ENCODE measurements at regions not wholly inside any gene's neighbourhood (a gene's known extent, or its start where the extent isn't known, plus 50 kb on each side); places are given as distances from the start of the nearest gene placed in this dataset.

DNA sequence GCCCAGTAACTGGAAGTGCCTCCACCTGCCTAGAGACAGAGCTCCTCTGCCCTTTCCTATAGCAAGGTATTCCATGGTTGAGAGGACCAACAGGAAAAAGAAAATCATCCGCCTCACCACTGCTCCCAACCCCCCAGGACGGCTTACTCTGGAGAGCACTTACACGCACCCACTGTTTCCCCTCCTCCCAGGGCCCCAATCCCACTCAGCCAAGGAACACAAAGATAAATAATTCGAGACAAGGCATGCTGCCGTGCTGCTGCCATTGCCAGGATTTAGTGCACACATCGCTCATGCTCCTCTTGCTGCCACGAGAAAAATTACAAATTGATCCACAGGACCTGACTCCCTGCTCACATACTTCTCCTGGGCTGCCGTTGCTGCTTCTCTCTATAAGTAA, 516.6 kb downstream of the BUD13 start:
- no peaks in the 10 kb centered on the region for H3K27me3 Mint-ChIP-seq (ENCODE audit: unreplicated experiment)
- H3K4me3 Mint-ChIP-seq (ENCODE audit: unreplicated experiment), result no peak overlapping the region
- DNase-seq, result no peak
- H3K9me3 Mint-ChIP-seq (ENCODE audit: unreplicated experiment), result no peaks in the 10 kb centered on the region
- H3K4me1 Mint-ChIP-seq (ENCODE audit: low read depth, unreplicated experiment), result peaks cover 10% of the 10 kb centered on the region
- no peak for TF ChIP-seq CTCF (IDR thresholded peaks at IDR 0.05; ENCODE audit: partially characterized antibody, unreplicated experiment)
- H3K27ac Mint-ChIP-seq (ENCODE audit: unreplicated experiment), result no peak overlapping the region
- no peaks in the 10 kb centered on the region for H3K36me3 Mint-ChIP-seq (ENCODE audit: unreplicated experiment)

- Mint-ChIP-seq H3K9me3 (ENCODE audit: unreplicated experiment) (no peaks in the 10 kb centered on the region), H3K27ac (ENCODE audit: unreplicated experiment) (no peak overlapping the region), H3K27me3 (ENCODE audit: unreplicated experiment) (no peaks in the 10 kb centered on the region), H3K4me3 (ENCODE audit: unreplicated experiment) (no peak overlapping the region), H3K36me3 (ENCODE audit: unreplicated experiment) (no peaks in the 10 kb centered on the region), H3K4me1 (ENCODE audit: low read depth, unreplicated experiment) (peaks cover 4% of the 10 kb centered on the region)
- DNase-seq, result no peak
- no peak for TF ChIP-seq CTCF (IDR thresholded peaks at IDR 0.05; ENCODE audit: partially characterized antibody, unreplicated experiment)
Observed at GRCh38 chr11:116255321-116255953, 517.4 kb downstream of the BUD13 start.

DNA sequence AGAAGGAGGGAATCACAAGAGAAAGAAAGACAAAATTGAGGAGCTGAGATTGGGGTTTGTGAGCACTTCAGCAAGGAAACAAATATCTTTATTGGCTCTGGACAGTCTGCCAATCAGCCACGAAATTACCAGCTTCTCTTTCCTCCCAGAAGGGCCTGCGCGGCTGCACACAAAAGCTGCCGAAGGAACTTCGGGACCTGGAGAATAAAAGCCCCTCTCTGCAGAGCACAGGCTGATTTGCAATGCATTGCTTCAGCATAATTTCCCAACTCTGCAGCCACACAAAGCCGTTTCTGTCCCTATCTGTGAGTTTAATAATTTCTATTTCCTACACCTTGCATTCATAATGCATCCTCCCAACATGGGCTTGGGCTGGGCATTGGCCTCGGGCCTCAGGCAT, 522.6 kb downstream of the BUD13 start:
- H3K9me3 Mint-ChIP-seq (ENCODE audit: unreplicated experiment), result no peaks in the 10 kb centered on the region
- no peaks in the 10 kb centered on the region for H3K36me3 Mint-ChIP-seq (ENCODE audit: unreplicated experiment)
- H3K27ac Mint-ChIP-seq (ENCODE audit: unreplicated experiment), result no peak overlapping the region
- no peak overlapping the region for H3K4me3 Mint-ChIP-seq (ENCODE audit: unreplicated experiment)
- no peaks in the 10 kb centered on the region for H3K27me3 Mint-ChIP-seq (ENCODE audit: unreplicated experiment)
- no peaks in the 10 kb centered on the region for H3K4me1 Mint-ChIP-seq (ENCODE audit: low read depth, unreplicated experiment)
- DNase-seq, result no peak
- no peak for TF ChIP-seq CTCF (IDR thresholded peaks at IDR 0.05; ENCODE audit: partially characterized antibody, unreplicated experiment)

DNA sequence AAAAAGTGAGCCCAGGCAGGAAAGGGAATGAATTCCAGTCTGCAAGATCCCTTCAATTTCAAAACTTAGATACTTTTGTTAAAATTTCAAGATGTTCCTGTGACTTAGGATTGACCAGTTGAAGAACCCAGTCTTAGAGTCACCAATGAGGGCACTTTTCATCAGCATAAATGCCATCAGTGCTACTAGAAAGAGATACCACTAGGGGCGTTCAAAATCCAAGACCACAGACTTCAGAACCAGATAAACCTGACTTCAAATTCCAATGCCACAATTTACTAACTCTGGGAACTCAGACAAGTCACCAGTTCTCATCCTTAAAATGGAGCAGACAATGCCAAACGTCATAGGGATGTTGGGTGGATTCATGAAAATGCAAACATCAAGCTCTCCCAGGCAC, 523.2 kb downstream of the BUD13 start:
- H3K4me3 Mint-ChIP-seq (ENCODE audit: unreplicated experiment), result no peak overlapping the region
- DNase-seq, result no peak
- no peak for TF ChIP-seq CTCF (IDR thresholded peaks at IDR 0.05; ENCODE audit: partially characterized antibody, unreplicated experiment)
- H3K27ac Mint-ChIP-seq (ENCODE audit: unreplicated experiment), result no peak overlapping the region
- H3K9me3 Mint-ChIP-seq (ENCODE audit: unreplicated experiment), result no peaks in the 10 kb centered on the region
- H3K4me1 Mint-ChIP-seq (ENCODE audit: low read depth, unreplicated experiment), result no peaks in the 10 kb centered on the region
- no peaks in the 10 kb centered on the region for H3K27me3 Mint-ChIP-seq (ENCODE audit: unreplicated experiment)
- no peaks in the 10 kb centered on the region for H3K36me3 Mint-ChIP-seq (ENCODE audit: unreplicated experiment)

GRCh38 chr11:116244889-116245288, 527.9 kb downstream of the BUD13 start:
- peaks cover 2% of the 10 kb centered on the region for H3K27me3 Mint-ChIP-seq (ENCODE audit: unreplicated experiment)
- TF ChIP-seq CTCF (IDR thresholded peaks at IDR 0.05; ENCODE audit: partially characterized antibody, unreplicated experiment), result no peak
- H3K27ac Mint-ChIP-seq (ENCODE audit: unreplicated experiment), result no peak overlapping the region

More at GRCh38 chr11:116244889-116245288, 527.9 kb downstream of the BUD13 start:
- Mint-ChIP-seq H3K4me3 (ENCODE audit: unreplicated experiment) (no peak overlapping the region), H3K9me3 (ENCODE audit: unreplicated experiment) (no peaks in the 10 kb centered on the region), H3K36me3 (ENCODE audit: unreplicated experiment) (no peaks in the 10 kb centered on the region), H3K4me1 (ENCODE audit: low read depth, unreplicated experiment) (no peaks in the 10 kb centered on the region)
- DNase-seq, result no peak
